ENCODE measurements at regions not wholly inside any gene's neighbourhood (a gene's known extent, or its start where the extent isn't known, plus 50 kb on each side); places are given as distances from the start of the nearest gene placed in this dataset.

GRCh38 chr3:150106740-150107428 lies 136.2 kb upstream of the PFN2 start:
- ChIA-PET CTCF (interaction anchor here (1.2 kb wide), 1 partner anchor 227 kb away, joined by 4 read pairs; no protein-coding TSS in a partner anchor), POLR2A (no interaction called here)
- Mint-ChIP-seq H3K27me3 (ENCODE audit: low read depth) (no peaks in the 10 kb centered on the region), H3K36me3 (peaks cover 4% of the 10 kb centered on the region; the same call in 1 of the 2 replicates), H3K4me1 (peaks cover 25% of the 10 kb centered on the region), H3K4me3 (no peak overlapping the region), H3K9me3 (peaks cover under 1% of the 10 kb centered on the region; the same call in 1 of the 2 replicates), H3K27ac (no peak overlapping the region)
- ATAC-seq (peak; percentile 83), DNase-seq (ENCODE audit: low spot score) (no peak)
- TF ChIP-seq NR3C1 (CRISPR knock-in tag; conservative IDR thresholded peaks at IDR 0.05; ENCODE audit: low read depth): no peak
- TF ChIP-seq E2F5 (CRISPR knock-in tag; IDR thresholded peaks at IDR 0.05): no peak
- no peak for TF ChIP-seq JUN (CRISPR knock-in tag; IDR thresholded peaks at IDR 0.05)
- no peak for TF ChIP-seq NFYB (CRISPR knock-in tag; conservative IDR thresholded peaks at IDR 0.05; ENCODE audit: low read depth)
- no peak for TF ChIP-seq ZMAT4 (CRISPR knock-in tag; IDR thresholded peaks at IDR 0.05)
- TF ChIP-seq E2F4 (CRISPR knock-in tag; IDR thresholded peaks at IDR 0.05; ENCODE audit: borderline replicate concordance, low read depth): no peak
- no peak for TF ChIP-seq E2F1 (CRISPR knock-in tag; IDR thresholded peaks at IDR 0.05)
- no peak for TF ChIP-seq NR1H2 (CRISPR knock-in tag; IDR thresholded peaks at IDR 0.05)
- no peak for TF ChIP-seq ZNF263 (CRISPR knock-in tag; IDR thresholded peaks at IDR 0.05; ENCODE audit: low read depth)
- TF ChIP-seq ZBTB43 (CRISPR knock-in tag; IDR thresholded peaks at IDR 0.05): no peak
- TF ChIP-seq FOXP4 (CRISPR knock-in tag; IDR thresholded peaks at IDR 0.05): no peak

- ATAC-seq (no peak), DNase-seq (ENCODE audit: low spot score) (no peak)
- Mint-ChIP-seq H3K36me3 (peaks cover 8% of the 10 kb centered on the region; the same call in 1 of the 2 replicates), H3K9me3 (peaks cover 8% of the 10 kb centered on the region), H3K4me1 (peaks cover 25% of the 10 kb centered on the region), H3K27me3 (ENCODE audit: low read depth) (no peaks in the 10 kb centered on the region), H3K4me3 (no peak overlapping the region), H3K27ac (no peak overlapping the region)
- ChIA-PET CTCF (no interaction called here), POLR2A (no interaction called here)
- TF ChIP-seq OVOL2 (CRISPR knock-in tag; IDR thresholded peaks at IDR 0.05; ENCODE audit: borderline replicate concordance) (no peak), SMAD3 (CRISPR knock-in tag; IDR thresholded peaks at IDR 0.05; ENCODE audit: borderline replicate concordance) (no peak), AFF4 (CRISPR knock-in tag; IDR thresholded peaks at IDR 0.05; ENCODE audit: borderline replicate concordance) (no peak), MXD4 (CRISPR knock-in tag; IDR thresholded peaks at IDR 0.05; ENCODE audit: borderline replicate concordance) (no peak), E2F5 (CRISPR knock-in tag; IDR thresholded peaks at IDR 0.05) (no peak), ATF1 (CRISPR knock-in tag; IDR thresholded peaks at IDR 0.05) (no peak), PREB (CRISPR knock-in tag; IDR thresholded peaks at IDR 0.05; ENCODE audit: borderline replicate concordance) (no peak)
These were observed 135.4 kb upstream of the PFN2 start for GRCh38 chr3:150105886-150106612.
